H1 (cell line): ENCODE measurements at regions not wholly inside any gene's neighbourhood (a gene's known extent, or its start where the extent isn't known, plus 50 kb on each side); places are given as distances from the start of the nearest gene placed in this dataset.

Source experiments
- CTCF ChIA-PET: fragments of 300-600 bp; sonication (Branson Sonifier 250); formaldehyde crosslinking; loops from one replicate; lab custom pipeline; 2021; ENCODE audit not compliant: partially characterized antibody; lab: Charles Lee
- POLR2A ChIA-PET: fragments of 300-600 bp; sonication (Branson Sonifier 250); formaldehyde crosslinking; loops from one replicate; lab custom pipeline; 2021; ENCODE audit warnings: inconsistent platforms; ENCODE audit not compliant: partially characterized antibody; lab: Charles Lee
- DNase-seq, 2 experiments: peaks; one replicate each; pipeline versions ENCODE4 v3.0.0 to v3.0.0-alpha.2; 2010 to 2022; ENCODE audit warnings: low spot score in 2 of 2, low read depth in 1 of 2, mixed read lengths in 1 of 2
- FAIRE-seq: peaks from 2 replicates; lab custom pipeline; 2011; peaks lifted over from hg19 to GRCh38; lab: Jason Lieb, UNC
- H2AFZ ChIP-seq: 2 replicates; pipeline ENCODE4 v1.8.1; 2012; ENCODE audit warnings: low read length, inconsistent platforms
- H2AK5ac ChIP-seq: 2 replicates; pipeline ENCODE4 v1.6.1; 2013; ENCODE audit warnings: low read depth, low read length
- H2BK120ac ChIP-seq: replicated peaks from 2 replicates; pipeline ENCODE3; 2013; ENCODE audit warnings: low read depth, low read length, inconsistent platforms
- H2BK12ac ChIP-seq: 2 replicates; pipeline ENCODE4 v1.6.1; 2013; ENCODE audit warnings: low read depth, low read length
- H2BK15ac ChIP-seq: 2 replicates; pipeline ENCODE4 v1.6.1; 2013; ENCODE audit warnings: low read length
- H2BK20ac ChIP-seq: 2 replicates; pipeline ENCODE4 v1.6.1; 2013; ENCODE audit warnings: low read length
- H2BK5ac ChIP-seq: 2 replicates; pipeline ENCODE4 v1.6.1; 2013; ENCODE audit warnings: low read depth, low read length
- H3K14ac ChIP-seq: 2 replicates; pipeline ENCODE4 v1.6.1; 2013; ENCODE audit warnings: inconsistent platforms; ENCODE audit not compliant: insufficient read length
- H3K18ac ChIP-seq: 2 replicates; pipeline ENCODE4 v1.6.1; 2013; ENCODE audit warnings: low read length; ENCODE audit errors: extremely low read depth
- H3K23ac ChIP-seq: 2 replicates; pipeline ENCODE4 v1.6.1; 2013; ENCODE audit warnings: inconsistent platforms; ENCODE audit not compliant: insufficient read length
- H3K23me2 ChIP-seq: 2 replicates; pipeline ENCODE4 v1.6.1; 2013; ENCODE audit warnings: low read depth, low read length
- H3K27ac ChIP-seq: 2 replicates; pipeline ENCODE4 v1.6.1; 2011; ENCODE audit warnings: low read depth, low read length, inconsistent platforms
- H3K27me3 ChIP-seq, 4 experiments: replicated peaks in 1 of 4; 1 replicate in 1 of 4; 2 replicates in 3 of 4; pipeline versions ENCODE4 v1.6.1 to v1.8.1; 2011 to 2013; ENCODE audit warnings: low read length in 3 of 4, mild to moderate bottlenecking in 3 of 4, inconsistent platforms in 2 of 4, mixed read lengths in 2 of 4, moderate library complexity in 1 of 4; ENCODE audit not compliant: control insufficient read depth in 3 of 4, insufficient read depth in 3 of 4; ENCODE audit errors: extremely low read depth in 1 of 4
- H3K36me3 ChIP-seq, 4 experiments: 2 replicates each; pipeline versions ENCODE4 v1.6.1 to v1.8.1; 2011 to 2013; ENCODE audit warnings: mild to moderate bottlenecking in 4 of 4, low read length in 3 of 4, moderate library complexity in 2 of 4, control low read depth in 1 of 4, inconsistent platforms in 1 of 4; ENCODE audit not compliant: insufficient read depth in 4 of 4, control insufficient read depth in 2 of 4
- H3K4ac ChIP-seq: replicated peaks from 2 replicates; pipeline ENCODE3; 2013; ENCODE audit warnings: low read length, low read depth, mixed read lengths, inconsistent platforms; ENCODE audit not compliant: insufficient read length
- H3K4me1 ChIP-seq, 4 experiments: replicated peaks in 1 of 4; 1 replicate in 1 of 4; 2 replicates in 3 of 4; pipeline versions ENCODE4 v1.6.1 to v1.8.1; 2011 to 2013; ENCODE audit warnings: low read length in 3 of 4, inconsistent platforms in 2 of 4, mixed read lengths in 1 of 4; ENCODE audit not compliant: insufficient read depth in 4 of 4, control insufficient read depth in 3 of 4
- H3K4me2 ChIP-seq, 2 experiments: 2 replicates each; pipeline versions ENCODE4 v1.6.1 to v1.8.1; 2011 to 2013; ENCODE audit warnings: low read depth in 2 of 2, low read length in 2 of 2, control low read depth in 1 of 2, inconsistent platforms in 1 of 2, mild to moderate bottlenecking in 1 of 2; ENCODE audit not compliant: insufficient read depth in 1 of 2
- H3K4me3 ChIP-seq, 4 experiments: fragments of 200-600, 300-600 bp in 1 of 4; sonication (generic), shearing (Covaris generic), sonication (Bioruptor Twin) in 1 of 4; 2 replicates each; pipeline versions ENCODE4 v1.5.1 to v1.8.1; 2011 to 2016; ENCODE audit warnings: low read length in 4 of 4, low read depth in 3 of 4, control low read depth in 2 of 4, inconsistent platforms in 2 of 4, mild to moderate bottlenecking in 2 of 4, mixed read lengths in 1 of 4, moderate library complexity in 1 of 4; ENCODE audit not compliant: insufficient read depth in 2 of 4; ENCODE audit errors: extremely low read depth in 1 of 4
- H3K56ac ChIP-seq: replicated peaks from 2 replicates; pipeline ENCODE3; 2013; ENCODE audit warnings: low read depth, mild to moderate bottlenecking, mixed read lengths, low read length, inconsistent platforms; ENCODE audit not compliant: insufficient read length
- H3K79me1 ChIP-seq: 2 replicates; pipeline ENCODE4 v1.6.1; 2013; ENCODE audit warnings: low read depth, low read length, control low read depth
- H3K79me2 ChIP-seq, 2 experiments: 2 replicates each; pipeline versions ENCODE4 v1.6.1 to v1.8.1; 2012 to 2013; ENCODE audit warnings: low read length in 2 of 2, mild to moderate bottlenecking in 2 of 2, inconsistent platforms in 1 of 2; ENCODE audit not compliant: insufficient read depth in 2 of 2, control insufficient read depth in 1 of 2
- H3K9ac ChIP-seq, 4 experiments: replicated peaks in 1 of 4; 1 replicate in 1 of 4; 2 replicates in 3 of 4; pipeline versions ENCODE4 v1.6.1 to v1.8.1; 2011 to 2013; ENCODE audit warnings: low read depth in 3 of 4, low read length in 3 of 4, control low read depth in 2 of 4, mild to moderate bottlenecking in 2 of 4, moderate library complexity in 2 of 4, inconsistent platforms in 1 of 4; ENCODE audit errors: extremely low read depth in 1 of 4
- H3K9me3 ChIP-seq, 2 experiments: 2 replicates each; pipeline versions ENCODE4 v1.6.1 to v1.8.1; 2012 to 2013; ENCODE audit warnings: mild to moderate bottlenecking in 2 of 2, moderate library complexity in 2 of 2, control low read depth in 1 of 2, inconsistent platforms in 1 of 2, low read depth in 1 of 2, low read length in 1 of 2, mixed read lengths in 1 of 2; ENCODE audit not compliant: insufficient read depth in 2 of 2
- H4K20me1 ChIP-seq, 2 experiments: replicated peaks in 1 of 2; 2 replicates each; pipeline versions ENCODE3 to v1.8.1; 2011 to 2013; ENCODE audit warnings: inconsistent platforms in 2 of 2, low read length in 2 of 2, mild to moderate bottlenecking in 1 of 2; ENCODE audit not compliant: insufficient read depth in 2 of 2, control insufficient read depth in 1 of 2
- H4K5ac ChIP-seq: 2 replicates; pipeline ENCODE4 v1.6.1; 2013; ENCODE audit warnings: low read length, low read depth, mixed read lengths, inconsistent platforms; ENCODE audit not compliant: insufficient read length
- H4K8ac ChIP-seq: 2 replicates; pipeline ENCODE4 v1.8.0; 2013; ENCODE audit warnings: mild to moderate bottlenecking, moderate library complexity, low read length, inconsistent platforms; ENCODE audit not compliant: insufficient read depth; ENCODE audit errors: extremely low read depth
- H4K91ac ChIP-seq: replicated peaks from 2 replicates; pipeline ENCODE3; 2013; ENCODE audit warnings: low read length, mixed read lengths, inconsistent platforms; ENCODE audit not compliant: insufficient read length
- CHD1 ChIP-seq: IDR thresholded peaks from 2 replicates; pipeline ENCODE4 v1.6.1; 2012; ENCODE audit warnings: low read depth, low read length, improper control_type of control experiment
- PHF8 ChIP-seq: fragments of 200-600 bp; sonication (generic); conservative IDR thresholded peaks from 2 replicates; pipeline ENCODE4 v1.7.1; 2012; ENCODE audit warnings: low read depth, mild to moderate bottlenecking, inconsistent platforms, low read length, moderate library complexity
- SUZ12 ChIP-seq: fragments of 200-600 bp; sonication (generic); IDR thresholded peaks from 2 replicates; pipeline ENCODE4 v1.6.1; 2012; ENCODE audit warnings: mild to moderate bottlenecking, inconsistent platforms, low read length, moderate library complexity, mixed read lengths
- WGBS, 2 experiments: shearing (Covaris generic) in 1 of 2; methylation state at CpG; one replicate each; pipeline versions ENCODE4 v1.1.6 to v1.1.7; 2013 to 2015; ENCODE audit warnings: low lambda C conversion rate in 2 of 2, mixed read lengths in 2 of 2, inconsistent platforms in 1 of 2, low coverage in 1 of 2, missing lambda C conversion rate in 1 of 2; ENCODE audit not compliant: insufficient replicate concordance in 2 of 2, insufficient coverage in 1 of 2, insufficient read length in 1 of 2; ENCODE audit errors: extremely low coverage in 1 of 2, missing lambda C conversion rate in 1 of 2; 5-methylcytosine and 5-hydroxymethylcytosine counted together

GRCh38 chr2:196390243-196391148, 219.1 kb upstream of the STK17B start:
- no peak overlapping the region for H4K5ac ChIP-seq
- H2BK120ac ChIP-seq = no peak overlapping the region
- H3K27me3 ChIP-seq = no peaks in the 10 kb centered on the region
- no peak overlapping the region for H3K4me2 ChIP-seq
- no peak overlapping the region for H4K8ac ChIP-seq
- ChIA-PET CTCF (interaction anchor here (0.7 to 1.5 kb wide), 2 partner anchors 13 to 52 kb away, joined by 3 to 6 read pairs; no protein-coding TSS in a partner anchor), POLR2A (no interaction called here)
- no peak overlapping the region for H2BK5ac ChIP-seq
- no peaks in the 10 kb centered on the region for H3K79me1 ChIP-seq
- H3K18ac ChIP-seq = no peak overlapping the region
- no peak overlapping the region for H2BK20ac ChIP-seq
- no peak overlapping the region for H3K14ac ChIP-seq
- no peak overlapping the region for H2BK12ac ChIP-seq
- H2BK15ac ChIP-seq = no peak overlapping the region
- no peak for DNase-seq
- no peaks in the 10 kb centered on the region for H3K36me3 ChIP-seq
- no peak overlapping the region for H3K23ac ChIP-seq
- H4K91ac ChIP-seq = no peak overlapping the region
- H2AFZ ChIP-seq = no peak overlapping the region
- H3K9ac ChIP-seq = no peak overlapping the region
- H2AK5ac ChIP-seq = no peak overlapping the region
- WGBS, 2 experiments = 87% methylated on average over 6 of the region's 6 CpGs; no CpG with 5 or more reads in 1 of the 2 experiments
- peaks cover 0 to 2% of the 10 kb centered on the region in 2 experiments for H4K20me1 ChIP-seq
- peaks cover 0 to 3% (median 0%) of the 10 kb centered on the region in 4 experiments; a peak in 1 of 7 replicates for H3K4me1 ChIP-seq
- H3K56ac ChIP-seq = no peak overlapping the region
- H3K4me3 ChIP-seq = no peak overlapping the region
- no peaks in the 10 kb centered on the region for H3K9me3 ChIP-seq
- FAIRE-seq = no peak
- H3K23me2 ChIP-seq = no peaks in the 10 kb centered on the region
- no peak overlapping the region for H3K27ac ChIP-seq
- no peaks in the 10 kb centered on the region for H3K79me2 ChIP-seq
- H3K4ac ChIP-seq = no peak overlapping the region
- TF ChIP-seq CHD1 (no peak), SUZ12 (no peak), PHF8 (no peak)
